ENCODE measurements at regions not wholly inside any gene's neighbourhood (a gene's known extent, or its start where the extent isn't known, plus 50 kb on each side); places are given as distances from the start of the nearest gene placed in this dataset.

GRCh38 chr10:61050120-61050745 lies 106.2 kb upstream of the RHOBTB1 start:
- Mint-ChIP-seq H3K36me3 (ENCODE audit: low read depth) (no peaks in the 10 kb centered on the region), H3K4me3 (no peak overlapping the region), H3K9me3 (no peaks in the 10 kb centered on the region), H3K4me1 (ENCODE audit: low read depth) (no peaks in the 10 kb centered on the region), H3K27ac (no peak overlapping the region), H3K27me3 (no peaks in the 10 kb centered on the region)
- DNase-seq (no peak), ATAC-seq (ENCODE audit: poor library complexity) (no peak)
- CTCF ChIA-PET, result no interaction called here
- Histone ChIP-seq H3K4me1 (ENCODE audit: insufficient read depth, low read length) (no peaks in the 10 kb centered on the region), H3K36me3 (ENCODE audit: insufficient read depth, low read length) (no peaks in the 10 kb centered on the region), H3K4me3 (ENCODE audit: low read length) (no peak overlapping the region), H3K27me3 (ENCODE audit: control insufficient read depth in 1 of 2, insufficient read depth in 2 of 2, low read length in 2 of 2) (no peaks in the 10 kb centered on the region), H3K27ac (ENCODE audit: low read depth in 1 of 2, low read length in 2 of 2) (no peak overlapping the region), H3K9me3 (ENCODE audit: control insufficient read depth in 1 of 2, insufficient read depth in 1 of 2, low read length in 2 of 2) (no peaks in the 10 kb centered on the region)
- POLR2A ChIA-PET, result no interaction called here
- no peak for TF ChIP-seq CTCF (IDR thresholded peaks at IDR 0.05)
- intact Hi-C loops (cut with DNase I, micrococcal nuclease), result no loop called here

DNA sequence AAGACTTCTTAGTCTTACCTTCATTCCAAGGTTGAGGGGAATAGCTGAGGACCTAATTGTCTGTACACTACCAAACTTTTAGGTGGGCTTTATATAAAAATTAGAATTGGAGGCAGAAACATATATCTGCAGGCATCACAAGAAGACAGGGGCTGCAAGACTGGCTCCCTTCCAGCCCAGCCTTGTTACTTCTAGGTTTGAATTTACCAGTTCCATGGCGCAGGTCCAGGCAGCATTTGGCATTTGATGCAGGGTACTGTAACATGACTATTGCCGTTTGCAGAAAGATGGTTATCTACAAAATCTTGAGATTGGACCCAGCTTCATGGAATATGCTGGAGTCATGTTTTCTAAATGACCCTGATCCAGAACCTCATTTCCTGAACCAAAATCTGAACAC lies 105.4 kb upstream of the RHOBTB1 start:
- Mint-ChIP-seq H3K27ac (no peak overlapping the region), H3K4me3 (no peak overlapping the region), H3K36me3 (ENCODE audit: low read depth) (no peaks in the 10 kb centered on the region), H3K27me3 (no peaks in the 10 kb centered on the region), H3K9me3 (no peaks in the 10 kb centered on the region), H3K4me1 (ENCODE audit: low read depth) (no peaks in the 10 kb centered on the region)
- ChIA-PET POLR2A (no interaction called here), CTCF (no interaction called here)
- H3K9me3 ChIP-seq (ENCODE audit: control insufficient read depth in 1 of 2, insufficient read depth in 1 of 2, low read length in 2 of 2), result no peaks in the 10 kb centered on the region
- ATAC-seq (ENCODE audit: poor library complexity), result no peak
- no peaks in the 10 kb centered on the region for H3K4me1 ChIP-seq (ENCODE audit: insufficient read depth, low read length)
- no peak for TF ChIP-seq CTCF (IDR thresholded peaks at IDR 0.05)
- no peak overlapping the region for H3K27ac ChIP-seq (ENCODE audit: low read depth in 1 of 2, low read length in 2 of 2)
- no peak for DNase-seq
- H3K27me3 ChIP-seq (ENCODE audit: control insufficient read depth in 1 of 2, insufficient read depth in 2 of 2, low read length in 2 of 2), result no peaks in the 10 kb centered on the region
- intact Hi-C loops (cut with DNase I, micrococcal nuclease), result no loop called here
- H3K36me3 ChIP-seq (ENCODE audit: insufficient read depth, low read length), result no peaks in the 10 kb centered on the region
- H3K4me3 ChIP-seq (ENCODE audit: low read length), result no peak overlapping the region

DNA sequence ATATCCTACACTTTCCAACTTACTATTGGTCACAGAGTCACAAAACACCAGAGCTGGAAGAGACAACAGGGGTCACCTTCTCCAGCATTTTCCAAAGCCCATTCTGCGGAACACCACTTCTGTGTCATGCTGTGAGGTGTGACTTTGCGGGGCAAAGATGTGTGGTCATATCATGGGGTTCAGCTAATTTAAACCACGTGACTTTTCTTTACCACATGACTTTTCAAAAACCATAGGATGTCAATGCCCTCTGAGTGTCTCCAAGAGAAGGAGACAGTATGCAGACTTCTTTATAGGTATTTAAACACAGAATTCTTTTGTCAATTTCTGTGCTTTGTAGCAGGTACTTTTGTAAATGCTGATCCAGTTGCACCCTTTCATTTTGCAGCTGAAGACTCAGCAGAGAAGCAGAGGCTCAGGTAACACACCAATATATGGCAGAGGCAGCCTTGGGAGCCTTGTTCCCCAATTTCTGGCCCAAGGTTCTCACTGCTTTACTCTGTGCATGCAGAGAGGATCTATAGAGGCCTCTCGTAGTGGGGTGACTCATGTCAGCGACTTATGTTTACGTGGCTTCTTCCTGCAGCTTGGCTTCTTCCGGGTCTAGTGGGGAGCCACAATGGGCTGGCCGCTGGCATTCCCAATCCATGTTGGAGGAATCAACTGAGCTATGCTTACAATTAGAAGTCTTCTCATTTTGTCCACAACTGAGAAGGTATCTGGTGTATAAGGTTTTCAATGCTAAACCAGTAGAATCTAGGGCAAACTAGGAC lies 104.0 kb upstream of the RHOBTB1 start:
- Histone ChIP-seq H3K4me3 (ENCODE audit: low read length) (no peak overlapping the region), H3K27me3 (ENCODE audit: control insufficient read depth in 1 of 2, insufficient read depth in 2 of 2, low read length in 2 of 2) (no peaks in the 10 kb centered on the region), H3K9me3 (ENCODE audit: control insufficient read depth in 1 of 2, insufficient read depth in 1 of 2, low read length in 2 of 2) (no peaks in the 10 kb centered on the region), H3K36me3 (ENCODE audit: insufficient read depth, low read length) (no peaks in the 10 kb centered on the region), H3K4me1 (ENCODE audit: insufficient read depth, low read length) (no peaks in the 10 kb centered on the region), H3K27ac (ENCODE audit: low read depth in 1 of 2, low read length in 2 of 2) (no peak overlapping the region)
- POLR2A ChIA-PET, result no interaction called here
- Mint-ChIP-seq H3K27me3 (no peaks in the 10 kb centered on the region), H3K9me3 (no peaks in the 10 kb centered on the region), H3K27ac (no peak overlapping the region), H3K4me1 (ENCODE audit: low read depth) (no peaks in the 10 kb centered on the region), H3K4me3 (no peak overlapping the region), H3K36me3 (ENCODE audit: low read depth) (no peaks in the 10 kb centered on the region)
- intact Hi-C loops (cut with DNase I, micrococcal nuclease), result no loop called here
- CTCF ChIA-PET, result no interaction called here
- ATAC-seq (ENCODE audit: poor library complexity), result no peak
- TF ChIP-seq CTCF (IDR thresholded peaks at IDR 0.05), result no peak
- no peak for DNase-seq

All from CD4-positive, alpha-beta T cell (primary cell).